KOPT-K1 (cell line): ENCODE measurements at regions not wholly inside any gene's neighbourhood (a gene's known extent, or its start where the extent isn't known, plus 50 kb on each side); places are given as distances from the start of the nearest gene placed in this dataset.
"Not testable (repeated sequence)": the region's sequence is repeated elsewhere in the genome, so short reads cannot be mapped to it uniquely, and the experiment has no call there.

Experiments used
- H3K27ac ChIP-seq: fragments of 200-600 bp; sonication (generic); 2 replicates; pipeline ENCODE4 v1.5.1; 2016; ENCODE audit warnings: antibody characterized with exemption, mild to moderate bottlenecking, low read depth, low read length; ENCODE audit not compliant: poor library complexity, severe bottlenecking
- H3K36me3 ChIP-seq: fragments of 200-600 bp; sonication (generic); 2 replicates; pipeline ENCODE4 v1.5.1; 2017; ENCODE audit warnings: antibody characterized with exemption, mild to moderate bottlenecking, low read length, moderate library complexity; ENCODE audit not compliant: insufficient read depth
- H3K9me3 ChIP-seq: fragments of 200-600 bp; sonication (generic); 2 replicates; pipeline ENCODE4 v1.5.1; 2017; ENCODE audit warnings: antibody characterized with exemption, low read length, mild to moderate bottlenecking; ENCODE audit not compliant: insufficient read depth, poor library complexity, severe bottlenecking

- Histone ChIP-seq H3K9me3 (no peaks in the 10 kb centered on the region), H3K27ac (no peak overlapping the region), H3K36me3 (no peaks in the 10 kb centered on the region)
Measured at GRCh38 chr12:46521145-46521544, 148.6 kb upstream of the SLC38A2 start.

DNA sequence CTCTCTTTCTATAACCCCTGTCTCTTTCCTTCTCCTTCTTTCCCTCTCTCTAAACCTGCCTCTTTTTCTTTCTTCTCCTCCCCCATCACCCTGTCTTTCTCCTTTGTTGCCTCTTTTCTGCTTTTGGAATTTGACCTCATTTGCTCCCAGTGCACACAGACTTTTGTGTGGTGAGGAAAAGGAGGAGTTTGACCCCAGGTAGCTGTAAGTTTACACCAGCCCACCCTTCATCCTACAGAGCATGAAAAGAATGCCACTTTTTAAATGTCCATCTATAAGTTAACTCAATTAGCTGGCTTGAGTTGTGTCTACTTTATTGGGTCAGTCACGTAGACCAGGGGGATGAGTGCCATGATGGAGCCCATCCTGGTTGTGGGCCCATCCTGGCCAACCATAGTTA, 146.8 kb upstream of the SLC38A2 start:
- Histone ChIP-seq H3K9me3 (no peaks in the 10 kb centered on the region), H3K27ac (no peak overlapping the region), H3K36me3 (no peaks in the 10 kb centered on the region)

DNA sequence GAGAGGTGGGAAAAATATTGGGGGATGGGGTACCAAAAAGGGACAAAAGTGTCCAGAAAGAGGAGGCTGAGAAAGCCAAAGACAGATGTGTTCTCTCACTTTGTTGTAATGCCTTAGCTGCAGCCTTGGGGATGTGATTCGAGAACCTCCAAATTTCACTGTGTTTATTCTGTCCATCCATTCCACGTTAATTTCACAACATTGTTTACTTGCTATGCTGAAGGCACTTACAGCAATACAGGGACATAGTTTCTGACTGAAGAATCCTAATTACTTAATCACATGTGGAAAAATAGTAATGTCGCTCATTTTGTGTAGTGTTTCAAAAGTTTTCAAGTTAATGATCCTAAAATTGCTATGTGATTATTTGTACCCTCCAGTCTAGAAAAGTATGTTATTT, 146.2 kb upstream of the SLC38A2 start:
- no peaks in the 10 kb centered on the region for H3K9me3 ChIP-seq
- no peak overlapping the region for H3K27ac ChIP-seq
- no peaks in the 10 kb centered on the region for H3K36me3 ChIP-seq

- Histone ChIP-seq H3K27ac (no peak overlapping the region), H3K36me3 (no peaks in the 10 kb centered on the region), H3K9me3 (no peaks in the 10 kb centered on the region)
Measured at GRCh38 chr12:46518169-46518568, 145.6 kb upstream of the SLC38A2 start.

GRCh38 chr12:46517579-46517962, 145.0 kb upstream of the SLC38A2 start:
- Histone ChIP-seq H3K9me3 (no peaks in the 10 kb centered on the region), H3K36me3 (no peaks in the 10 kb centered on the region), H3K27ac (peak overlapping the region; percentile 30)

GRCh38 chr12:46516933-46517578, 144.5 kb upstream of the SLC38A2 start:
- H3K27ac ChIP-seq: peak overlapping the region; percentile 30
- H3K36me3 ChIP-seq: no peaks in the 10 kb centered on the region
- H3K9me3 ChIP-seq: no peaks in the 10 kb centered on the region

- no peaks in the 10 kb centered on the region for H3K36me3 ChIP-seq
- H3K9me3 ChIP-seq: no peaks in the 10 kb centered on the region
- peak overlapping the region; percentile 30 for H3K27ac ChIP-seq
Measured at GRCh38 chr12:46516238-46516932, 143.8 kb upstream of the SLC38A2 start.

- H3K36me3 ChIP-seq: no peaks in the 10 kb centered on the region
- H3K9me3 ChIP-seq: peaks cover 5% of the 10 kb centered on the region
- H3K27ac ChIP-seq: no peak overlapping the region
Measured at GRCh38 chr12:46515829-46516228, 143.3 kb upstream of the SLC38A2 start.

DNA sequence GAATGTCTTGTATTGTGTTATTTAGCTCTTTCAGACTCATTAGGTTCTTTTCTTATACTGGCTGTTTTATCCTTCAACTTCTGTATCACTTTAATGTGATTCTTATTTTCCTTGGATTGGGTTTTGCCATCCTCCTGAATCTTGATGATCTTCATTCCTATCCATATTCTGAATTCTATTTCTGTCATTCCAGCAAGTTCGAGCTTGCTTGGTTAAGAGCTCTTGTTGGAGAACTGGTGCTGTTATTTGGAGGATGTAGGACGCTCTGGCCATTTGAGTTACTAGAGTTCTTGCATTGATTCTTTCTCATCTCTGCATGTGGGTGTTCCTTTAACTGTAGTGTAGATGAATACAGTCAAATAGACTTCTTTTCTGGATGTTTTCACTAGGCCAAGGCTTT, 142.3 kb upstream of the SLC38A2 start:
- no peak overlapping the region for H3K27ac ChIP-seq
- peaks cover 12% of the 10 kb centered on the region for H3K9me3 ChIP-seq
- H3K36me3 ChIP-seq: no peaks in the 10 kb centered on the region

- peaks cover 37% of the 10 kb centered on the region for H3K9me3 ChIP-seq
- H3K36me3 ChIP-seq, H3K27ac ChIP-seq: not testable (repeated sequence)
Measured at GRCh38 chr12:46510257-46510656, 137.7 kb upstream of the SLC38A2 start.

DNA sequence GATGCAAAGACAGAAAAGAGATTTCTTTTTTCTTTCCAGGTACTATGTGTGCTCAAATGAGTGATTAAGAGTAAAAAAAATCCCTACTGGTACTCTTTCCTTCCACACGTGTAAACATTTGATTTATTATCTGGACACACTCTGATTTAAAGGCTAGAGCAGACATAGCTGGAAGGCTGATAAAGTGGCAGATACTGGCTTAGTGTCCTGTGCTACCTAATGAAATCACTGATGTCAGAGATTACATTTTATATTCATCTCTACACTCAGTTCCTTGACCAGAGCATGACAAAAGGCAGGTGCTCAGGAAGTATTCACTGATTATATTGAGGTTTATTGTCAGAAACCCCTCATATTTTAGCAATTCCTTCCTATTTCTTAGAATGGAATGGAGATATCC, 136.6 kb upstream of the SLC38A2 start:
- no peaks in the 10 kb centered on the region for H3K36me3 ChIP-seq
- H3K9me3 ChIP-seq: peaks cover 41% of the 10 kb centered on the region
- no peak overlapping the region for H3K27ac ChIP-seq

- H3K9me3 ChIP-seq: peaks cover 44% of the 10 kb centered on the region
- H3K27ac ChIP-seq: no peak overlapping the region
- no peaks in the 10 kb centered on the region for H3K36me3 ChIP-seq
Measured at GRCh38 chr12:46508651-46509050, 136.1 kb upstream of the SLC38A2 start.

DNA sequence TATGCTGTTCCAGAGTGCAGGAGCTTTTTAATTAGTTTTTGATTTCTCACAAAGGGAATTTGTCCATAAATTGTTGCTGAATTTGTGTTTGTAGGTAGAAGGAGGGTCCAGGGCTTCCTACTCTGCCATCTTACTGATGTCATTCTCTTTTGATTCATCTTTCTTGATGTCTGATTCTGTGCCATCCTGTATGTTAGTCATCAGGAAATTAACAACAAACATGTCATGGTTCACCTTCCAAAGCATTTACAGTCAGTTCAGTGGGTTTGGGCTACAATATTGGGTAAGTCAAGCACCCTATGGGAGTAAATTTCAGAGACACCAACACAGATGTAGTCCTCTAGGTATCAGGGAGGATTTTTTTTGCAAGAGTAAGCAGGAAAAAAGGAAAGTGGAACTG, 135.2 kb upstream of the SLC38A2 start:
- no peak overlapping the region for H3K27ac ChIP-seq
- no peaks in the 10 kb centered on the region for H3K36me3 ChIP-seq
- H3K9me3 ChIP-seq: peaks cover 52% of the 10 kb centered on the region

- Histone ChIP-seq H3K27ac (no peak overlapping the region), H3K36me3 (no peaks in the 10 kb centered on the region), H3K9me3 (peaks cover 60% of the 10 kb centered on the region)
Measured at GRCh38 chr12:46506961-46507360, 134.4 kb upstream of the SLC38A2 start.

DNA sequence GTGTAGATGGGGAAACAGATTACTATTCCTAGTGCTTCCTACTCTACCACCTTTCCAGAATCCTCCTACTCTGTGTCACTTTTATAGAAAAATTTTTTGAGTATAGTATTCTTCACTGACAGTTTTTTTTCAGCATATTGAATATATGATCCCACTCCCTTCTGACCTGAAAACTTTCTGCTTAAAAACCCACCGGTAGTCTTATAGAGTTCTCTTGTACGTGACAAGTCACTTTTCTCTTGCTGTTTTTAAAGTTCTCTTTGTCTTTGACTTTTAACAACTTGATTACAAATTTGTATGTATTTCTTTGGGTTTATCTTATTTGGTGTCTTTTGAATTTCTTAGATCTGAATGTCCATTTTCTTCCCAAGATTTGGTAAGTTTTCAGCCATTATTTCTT, 133.6 kb upstream of the SLC38A2 start:
- peaks cover 66% of the 10 kb centered on the region for H3K9me3 ChIP-seq
- H3K27ac ChIP-seq: no peak overlapping the region
- no peaks in the 10 kb centered on the region for H3K36me3 ChIP-seq

- no peaks in the 10 kb centered on the region for H3K36me3 ChIP-seq
- H3K27ac ChIP-seq: no peak overlapping the region
- H3K9me3 ChIP-seq: peaks cover 72% of the 10 kb centered on the region
Measured at GRCh38 chr12:46504494-46504893, 131.9 kb upstream of the SLC38A2 start.
